H1 (cell line): ENCODE measurements at regions not wholly inside any gene's neighbourhood (a gene's known extent, or its start where the extent isn't known, plus 50 kb on each side); places are given as distances from the start of the nearest gene placed in this dataset.

Source experiments
- BRCA1 ChIP-seq: IDR thresholded peaks from 2 replicates; pipeline ENCODE4 v1.6.1; 2012; ENCODE audit warnings: low read depth, low read length, improper control_type of control experiment
- EP300 ChIP-seq, 2 experiments: IDR thresholded peaks; 1 replicate in 1 of 2; 2 replicates in 1 of 2; pipeline ENCODE4 v1.6.1; 2011 to 2012; ENCODE audit warnings: low read depth in 2 of 2, low read length in 2 of 2, mild to moderate bottlenecking in 2 of 2, borderline replicate concordance in 1 of 2, inconsistent platforms in 1 of 2, moderate library complexity in 1 of 2
- MAFK ChIP-seq: IDR thresholded peaks from 2 replicates; pipeline ENCODE4 v1.6.1; 2012; ENCODE audit warnings: low read depth, mild to moderate bottlenecking, improper control_type of control experiment, low read length
- POLR2A ChIP-seq, 2 experiments: IDR thresholded peaks; 1 replicate in 1 of 2; 2 replicates in 1 of 2; pipeline ENCODE4 v1.6.1; 2011; ENCODE audit warnings: low read depth in 2 of 2, low read length in 2 of 2, mild to moderate bottlenecking in 2 of 2; ENCODE audit errors: control extremely low read depth in 1 of 2
- POU5F1 ChIP-seq: IDR thresholded peaks from 2 replicates; pipeline ENCODE4 v1.6.1; 2011; ENCODE audit warnings: low read depth, mild to moderate bottlenecking, low read length, moderate library complexity
- RAD21 ChIP-seq, 2 experiments: IDR thresholded peaks in 1 of 2; conservative IDR thresholded peaks in 1 of 2; 2 replicates each; pipeline ENCODE4 v1.6.1; 2011; ENCODE audit warnings: low read depth in 2 of 2, low read length in 2 of 2, improper control_type of control experiment in 1 of 2, inconsistent platforms in 1 of 2, mild to moderate bottlenecking in 1 of 2, moderate library complexity in 1 of 2
- SUZ12 ChIP-seq: fragments of 200-600 bp; sonication (generic); IDR thresholded peaks from 2 replicates; pipeline ENCODE4 v1.6.1; 2012; ENCODE audit warnings: mild to moderate bottlenecking, inconsistent platforms, low read length, moderate library complexity, mixed read lengths
- TAF7 ChIP-seq: optimal IDR thresholded peaks from 2 replicates; pipeline ENCODE3; 2011; ENCODE audit warnings: low read depth, mild to moderate bottlenecking, inconsistent platforms, low read length, moderate library complexity, borderline replicate concordance
- TF ChIP-seq, protein P1 (sequence below), 3 experiments: IDR thresholded peaks; 1 replicate in 2 of 3; 2 replicates in 1 of 3; pipeline versions ENCODE4 v1.5.1 to v1.6.1; 2011; ENCODE audit warnings: low read length in 3 of 3, mild to moderate bottlenecking in 3 of 3, inconsistent platforms in 2 of 3, low read depth in 1 of 3, moderate library complexity in 1 of 3; ENCODE audit not compliant: insufficient read depth in 1 of 3; ENCODE audit errors: control extremely low read depth in 1 of 3

DNA sequence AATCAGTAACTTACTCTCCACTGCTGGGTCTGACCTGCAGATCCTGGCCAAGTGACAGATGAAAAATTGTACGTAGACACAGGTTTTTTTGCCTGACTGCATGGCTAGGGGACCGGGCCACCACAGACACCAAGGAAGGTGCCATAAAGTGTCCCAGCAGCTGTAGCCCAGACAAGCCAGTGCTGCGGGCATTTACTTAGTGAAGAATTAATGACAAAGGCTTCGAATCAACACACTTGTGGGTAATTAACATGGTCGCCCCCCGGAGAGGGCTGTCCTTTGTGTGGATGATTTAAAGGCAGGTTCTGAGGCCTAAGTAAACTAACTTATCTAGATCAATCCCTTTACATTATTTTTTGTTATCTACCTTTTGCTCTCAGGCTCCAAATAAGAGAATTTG lies 1709.1 kb upstream of the LRRTM1 start:
- TF ChIP-seq TAF7, result no peak
- TF ChIP-seq RAD21 (IDR thresholded peaks at IDR 0.05 in 1 of 2, conservative IDR thresholded peaks at IDR 0.05 in 1 of 2; ENCODE audit: low read depth in 2 of 2, low read length in 2 of 2), result no peak
- no peak for TF ChIP-seq POLR2A (IDR thresholded peaks at IDR 0.05; ENCODE audit: control extremely low read depth in 1 of 2, low read depth in 2 of 2, low read length in 2 of 2)
- no peak for TF ChIP-seq EP300 (IDR thresholded peaks at IDR 0.05; ENCODE audit: borderline replicate concordance in 1 of 2, low read depth in 2 of 2, low read length in 2 of 2)
- TF ChIP-seq, protein P1, sequence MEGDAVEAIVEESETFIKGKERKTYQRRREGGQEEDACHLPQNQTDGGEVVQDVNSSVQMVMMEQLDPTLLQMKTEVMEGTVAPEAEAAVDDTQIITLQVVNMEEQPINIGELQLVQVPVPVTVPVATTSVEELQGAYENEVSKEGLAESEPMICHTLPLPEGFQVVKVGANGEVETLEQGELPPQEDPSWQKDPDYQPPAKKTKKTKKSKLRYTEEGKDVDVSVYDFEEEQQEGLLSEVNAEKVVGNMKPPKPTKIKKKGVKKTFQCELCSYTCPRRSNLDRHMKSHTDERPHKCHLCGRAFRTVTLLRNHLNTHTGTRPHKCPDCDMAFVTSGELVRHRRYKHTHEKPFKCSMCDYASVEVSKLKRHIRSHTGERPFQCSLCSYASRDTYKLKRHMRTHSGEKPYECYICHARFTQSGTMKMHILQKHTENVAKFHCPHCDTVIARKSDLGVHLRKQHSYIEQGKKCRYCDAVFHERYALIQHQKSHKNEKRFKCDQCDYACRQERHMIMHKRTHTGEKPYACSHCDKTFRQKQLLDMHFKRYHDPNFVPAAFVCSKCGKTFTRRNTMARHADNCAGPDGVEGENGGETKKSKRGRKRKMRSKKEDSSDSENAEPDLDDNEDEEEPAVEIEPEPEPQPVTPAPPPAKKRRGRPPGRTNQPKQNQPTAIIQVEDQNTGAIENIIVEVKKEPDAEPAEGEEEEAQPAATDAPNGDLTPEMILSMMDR (IDR thresholded peaks at IDR 0.05; ENCODE audit: control extremely low read depth in 1 of 3, insufficient read depth in 1 of 3, low read depth in 1 of 3, low read length in 3 of 3), result no peak
- no peak for TF ChIP-seq BRCA1
- TF ChIP-seq SUZ12, result no peak
- no peak for TF ChIP-seq MAFK
- TF ChIP-seq POU5F1, result no peak
